ENCODE measurements at regions not wholly inside any gene's neighbourhood (a gene's known extent, or its start where the extent isn't known, plus 50 kb on each side); places are given as distances from the start of the nearest gene placed in this dataset.

- no peaks in the 10 kb centered on the region for H3K36me3 ChIP-seq (ENCODE audit: low read depth)
- TF ChIP-seq CTCF (conservative IDR thresholded peaks at IDR 0.05): no peak
- TF ChIP-seq EZH2 (IDR thresholded peaks at IDR 0.05; ENCODE audit: low read depth): no peak
- no peaks in the 10 kb centered on the region for H3K27me3 ChIP-seq (ENCODE audit: insufficient read depth, low read depth)
- POLR2A ChIA-PET (ENCODE audit: unreplicated experiment): no interaction called here
- H3K4me3 ChIP-seq: no peak overlapping the region
- 0 out of 2 replicates have a peak overlapping the region, but pooled peaks have one; percentile 14 for H3K4me2 ChIP-seq
- H2AFZ ChIP-seq: no peak overlapping the region
- DNase-seq: no peak
- intact Hi-C loops (cut with micrococcal nuclease; ENCODE audit: unreplicated experiment): no loop called here
- H3K4me1 ChIP-seq (replicated peaks; ENCODE audit: insufficient read depth): peaks cover 23% of the 10 kb centered on the region
- no peaks in the 10 kb centered on the region for H3K9me2 ChIP-seq (ENCODE audit: insufficient read depth)
- no peaks in the 10 kb centered on the region for H3K79me2 ChIP-seq (ENCODE audit: low read depth)
- no TSS peak for BruUV-seq (replicated peaks)
- H3K27ac ChIP-seq: no peak overlapping the region
- no peaks in the 10 kb centered on the region for H3K9me3 ChIP-seq (ENCODE audit: insufficient read depth, low read depth)
- CTCF ChIA-PET: no interaction called here
- H3F3A ChIP-seq (ENCODE audit: insufficient read depth, low read depth): 0 out of 2 replicates have a peak, but pooled peaks cover 9% of the 10 kb centered on the region
- no peaks in the 10 kb centered on the region for H4K20me1 ChIP-seq (ENCODE audit: insufficient read depth)
These were observed 59.1 kb upstream of the CTNNA1 start for GRCh38 chr5:138694146-138694545.

GRCh38 chr5:138692370-138692769, 60.9 kb upstream of the CTNNA1 start:
- Histone ChIP-seq H3K79me2 (ENCODE audit: low read depth) (no peaks in the 10 kb centered on the region), H3F3A (ENCODE audit: insufficient read depth, low read depth) (0 out of 2 replicates have a peak, but pooled peaks cover 9% of the 10 kb centered on the region), H3K36me3 (ENCODE audit: low read depth) (no peaks in the 10 kb centered on the region), H4K20me1 (ENCODE audit: insufficient read depth) (no peaks in the 10 kb centered on the region), H2AFZ (no peak overlapping the region), H3K9me2 (ENCODE audit: insufficient read depth) (no peaks in the 10 kb centered on the region), H3K4me3 (no peak overlapping the region), H3K4me1 (replicated peaks; ENCODE audit: insufficient read depth) (peaks cover 23% of the 10 kb centered on the region), H3K4me2 (no peak overlapping the region), H3K27me3 (ENCODE audit: insufficient read depth, low read depth) (no peaks in the 10 kb centered on the region), H3K27ac (no peak overlapping the region), H3K9me3 (ENCODE audit: insufficient read depth, low read depth) (no peaks in the 10 kb centered on the region)
- no peak for TF ChIP-seq EZH2 (IDR thresholded peaks at IDR 0.05; ENCODE audit: low read depth)
- TF ChIP-seq CTCF (conservative IDR thresholded peaks at IDR 0.05): no peak
- no TSS peak for BruUV-seq (replicated peaks)
- intact Hi-C loops (cut with micrococcal nuclease; ENCODE audit: unreplicated experiment): no loop called here
- CTCF ChIA-PET: no interaction called here
- POLR2A ChIA-PET (ENCODE audit: unreplicated experiment): no interaction called here
- no peak for DNase-seq

DNA sequence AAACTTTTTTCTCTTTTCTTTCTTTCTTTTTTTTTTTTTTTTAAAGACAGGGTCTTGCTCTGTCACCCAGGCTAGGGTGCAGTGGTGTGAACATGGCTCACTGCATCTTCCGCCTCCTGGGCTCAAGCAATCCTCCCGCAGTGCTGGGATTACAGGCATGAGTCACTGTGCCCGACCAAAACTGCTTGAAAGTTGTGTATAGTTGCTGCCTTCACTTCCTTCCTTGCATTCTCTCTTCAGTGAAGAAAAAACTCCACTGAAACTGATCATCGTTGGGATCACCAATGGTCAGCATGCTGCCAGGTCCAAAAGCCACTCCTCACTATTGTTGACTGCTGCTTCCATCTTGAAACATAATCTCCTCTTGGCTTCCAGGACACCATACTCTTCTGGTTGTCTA, 66.6 kb upstream of the CTNNA1 start:
- BruUV-seq (replicated peaks): no TSS peak
- no peak for TF ChIP-seq EZH2 (IDR thresholded peaks at IDR 0.05; ENCODE audit: low read depth)
- no peak for TF ChIP-seq CTCF (conservative IDR thresholded peaks at IDR 0.05)
- Histone ChIP-seq H3K9me2 (ENCODE audit: insufficient read depth) (no peaks in the 10 kb centered on the region), H3F3A (ENCODE audit: insufficient read depth, low read depth) (no peaks in the 10 kb centered on the region), H3K4me1 (replicated peaks; ENCODE audit: insufficient read depth) (0 out of 2 replicates have a peak, but pooled peaks cover 7% of the 10 kb centered on the region), H3K79me2 (ENCODE audit: low read depth) (no peaks in the 10 kb centered on the region), H4K20me1 (ENCODE audit: insufficient read depth) (no peaks in the 10 kb centered on the region), H2AFZ (0 out of 2 replicates have a peak overlapping the region, but pooled peaks have one; percentile 9), H3K4me2 (no peak overlapping the region), H3K4me3 (no peak overlapping the region), H3K36me3 (ENCODE audit: low read depth) (no peaks in the 10 kb centered on the region), H3K9me3 (ENCODE audit: insufficient read depth, low read depth) (no peaks in the 10 kb centered on the region), H3K27ac (no peak overlapping the region), H3K27me3 (ENCODE audit: insufficient read depth, low read depth) (no peaks in the 10 kb centered on the region)
- ChIA-PET CTCF (no interaction called here), POLR2A (ENCODE audit: unreplicated experiment) (no interaction called here)
- intact Hi-C loops (cut with micrococcal nuclease; ENCODE audit: unreplicated experiment): no loop called here
- peak in 1 of 2 experiments; percentile 52 for DNase-seq

Data from PC-9 (cell line).